ENCODE measurements at regions not wholly inside any gene's neighbourhood (a gene's known extent, or its start where the extent isn't known, plus 50 kb on each side); places are given as distances from the start of the nearest gene placed in this dataset.
"Not testable (repeated sequence)": the region's sequence is repeated elsewhere in the genome, so short reads cannot be mapped to it uniquely, and the experiment has no call there.

DNA sequence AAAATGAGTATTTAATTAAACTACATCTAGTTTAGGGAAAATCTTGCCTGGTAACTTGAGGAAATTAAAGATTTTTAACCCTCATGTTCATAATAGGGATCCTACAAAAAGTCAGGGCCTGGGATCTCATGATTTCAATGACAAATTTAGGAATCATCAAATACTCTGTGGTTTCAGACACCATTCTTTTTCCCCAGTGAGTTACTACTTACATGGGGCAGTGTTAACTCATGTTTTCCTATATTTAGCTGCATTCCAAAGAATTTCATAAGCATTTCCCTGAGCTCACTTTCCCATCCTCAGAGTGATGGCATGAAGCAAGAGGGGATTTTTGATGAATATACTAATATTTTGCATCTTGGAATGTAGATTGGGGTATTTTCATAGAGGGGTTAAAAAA lies 321.7 kb downstream of the CENPW start:
- DNase-seq (ENCODE audit: extremely low spot score, insufficient read length, low read depth) (no peak), FAIRE-seq (no peak)

DNA sequence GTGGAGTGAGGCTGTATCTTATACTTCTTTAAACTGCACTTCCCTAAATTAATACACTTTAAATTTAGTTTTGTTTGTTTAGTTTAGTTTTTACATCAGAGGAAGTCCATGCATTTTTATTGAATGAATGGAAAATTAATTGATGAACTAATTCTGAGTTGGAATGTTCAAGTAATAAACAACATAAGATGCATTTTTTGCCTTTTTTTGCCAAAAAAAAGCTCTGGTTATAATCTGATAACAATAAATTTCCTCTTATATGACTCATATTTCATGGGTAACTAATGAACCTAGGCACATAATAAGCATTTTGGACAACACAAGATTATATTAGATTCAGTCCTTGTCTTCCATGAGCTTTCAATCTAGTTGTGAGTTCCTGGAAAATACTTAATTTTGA lies 323.1 kb downstream of the CENPW start:
- FAIRE-seq (no peak), DNase-seq (ENCODE audit: extremely low spot score, insufficient read length, low read depth) (no peak)

GRCh38 chr6:126664271-126664670 lies 324.4 kb downstream of the CENPW start:
- DNase-seq (ENCODE audit: extremely low spot score, insufficient read length, low read depth) = no peak
- no peak for FAIRE-seq

GRCh38 chr6:126665551-126665950 lies 325.6 kb downstream of the CENPW start:
- FAIRE-seq = no peak
- DNase-seq (ENCODE audit: extremely low spot score, insufficient read length, low read depth) = no peak

GRCh38 chr6:126667071-126667470 lies 327.2 kb downstream of the CENPW start:
- FAIRE-seq = no peak
- DNase-seq (ENCODE audit: extremely low spot score, insufficient read length, low read depth) = no peak

DNA sequence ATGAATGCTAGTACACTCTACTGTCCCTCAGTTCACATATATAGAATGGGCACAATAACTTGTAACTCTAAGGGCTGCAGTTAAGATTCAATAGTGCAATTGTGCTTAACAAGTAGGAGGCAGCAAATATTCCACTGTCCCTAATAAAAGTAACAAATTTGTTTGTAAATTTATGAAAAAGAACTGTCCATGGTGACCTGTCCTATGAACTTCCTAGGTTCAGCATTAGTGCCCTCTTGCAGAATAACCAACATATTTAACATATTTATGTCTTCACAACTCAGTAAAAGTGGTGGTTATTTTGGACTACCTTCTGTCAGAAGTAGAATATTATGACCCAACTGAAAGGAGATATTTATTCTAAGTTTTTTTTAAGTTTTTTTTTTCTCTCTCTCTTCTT lies 327.8 kb downstream of the CENPW start:
- no peak for FAIRE-seq
- no peak for DNase-seq (ENCODE audit: extremely low spot score, insufficient read length, low read depth)

- DNase-seq (ENCODE audit: extremely low spot score, insufficient read length, low read depth) = peak; percentile 3
These were observed 332.7 kb downstream of the CENPW start for GRCh38 chr6:126672649-126673048.

DNA sequence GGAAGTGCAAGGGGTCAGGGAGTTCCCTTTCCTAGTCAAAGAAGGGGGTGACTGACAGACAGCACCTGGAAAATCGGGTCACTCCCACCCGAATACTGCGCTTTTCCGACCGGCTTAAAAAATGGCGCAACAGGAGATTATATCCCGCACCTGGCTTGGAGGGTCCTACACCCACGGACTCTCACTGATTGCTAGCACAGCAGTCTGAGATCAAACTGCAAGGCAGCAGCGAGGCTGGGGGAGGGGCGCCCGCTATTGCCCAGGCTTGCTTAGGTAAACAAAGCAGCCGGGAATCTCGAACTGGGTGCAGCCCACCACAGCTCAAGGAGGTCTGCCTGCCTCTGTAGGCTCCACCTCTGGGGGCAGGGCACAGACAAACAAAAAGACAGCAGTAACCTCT lies 333.8 kb downstream of the CENPW start:
- FAIRE-seq; DNase-seq (ENCODE audit: extremely low spot score, insufficient read length, low read depth): not testable (repeated sequence)

More at GRCh38 chr6:126672649-126673048, 332.7 kb downstream of the CENPW start:
- no peak for FAIRE-seq

DNA sequence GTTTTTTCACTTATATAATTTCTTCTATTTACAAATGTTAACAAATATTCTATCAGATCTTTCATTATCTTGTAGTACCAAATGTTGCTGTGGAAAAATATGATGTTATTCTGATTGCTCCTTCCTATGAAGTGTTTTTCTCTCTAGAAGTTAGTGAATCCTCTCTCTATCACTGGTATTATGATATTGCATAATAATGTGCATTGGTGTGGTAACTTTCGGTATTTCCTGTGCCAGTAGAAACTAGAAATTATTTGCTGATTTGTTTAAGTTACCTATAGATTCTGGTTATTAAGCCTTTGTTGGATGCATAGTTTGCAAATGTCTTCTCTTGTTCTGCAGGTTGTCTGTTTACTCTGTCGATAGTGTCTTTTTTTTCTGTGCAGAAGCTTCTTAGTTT lies 342.5 kb downstream of the CENPW start:
- DNase-seq (ENCODE audit: extremely low spot score, insufficient read length, low read depth) (no peak), FAIRE-seq (no peak)

DNA sequence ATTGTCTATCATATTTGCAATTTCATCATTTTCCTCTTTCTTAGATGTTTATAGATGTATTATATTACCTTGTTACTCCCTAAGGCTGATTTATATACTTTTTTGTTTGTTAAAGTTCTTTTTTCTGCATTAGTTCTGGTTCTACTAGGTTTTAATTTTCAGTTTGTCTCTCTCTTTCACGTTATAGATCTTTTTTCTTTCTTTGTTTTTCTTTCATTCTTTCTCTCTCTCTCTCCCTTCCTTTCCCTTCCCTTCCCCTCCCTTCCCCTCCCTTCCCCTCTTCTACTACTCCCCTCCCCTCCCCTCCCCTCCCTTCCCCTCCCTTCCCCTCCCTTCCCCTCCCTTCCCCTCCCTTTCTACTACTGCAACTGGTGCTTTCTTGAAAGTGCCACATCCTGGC lies 345.3 kb downstream of the CENPW start:
- no peak for FAIRE-seq
- DNase-seq (ENCODE audit: extremely low spot score, insufficient read length, low read depth) = no peak

- no peak for DNase-seq (ENCODE audit: extremely low spot score, insufficient read length, low read depth)
These were observed 357.2 kb downstream of the CENPW start for GRCh38 chr6:126696921-126697693.

DNA sequence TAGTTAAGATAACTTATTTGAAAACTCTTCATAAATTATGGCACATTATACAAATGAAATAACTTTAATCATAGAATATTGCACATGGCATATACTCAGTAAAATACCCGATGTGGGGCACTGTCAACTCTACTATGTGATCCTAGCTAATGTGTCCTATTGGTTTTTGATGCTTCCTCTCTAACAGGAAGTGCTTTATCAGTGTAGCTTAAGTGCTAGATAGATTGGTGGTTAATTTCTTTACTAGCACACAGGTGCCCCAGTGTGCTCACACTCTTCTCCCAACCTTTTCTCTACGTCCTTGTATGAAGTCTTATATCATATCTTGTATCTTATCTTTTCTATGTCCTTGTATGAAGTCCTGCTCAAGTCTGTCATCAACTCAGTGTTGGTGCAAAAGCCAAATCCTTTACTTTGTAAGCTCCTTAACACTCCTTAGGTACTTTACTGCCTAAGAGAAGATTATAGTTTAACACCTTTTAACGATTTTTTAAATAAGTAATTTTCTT lies 358.9 kb downstream of the CENPW start:
- no peak for FAIRE-seq
- no peak for DNase-seq (ENCODE audit: extremely low spot score, insufficient read length, low read depth)

More at GRCh38 chr6:126696921-126697693, 357.2 kb downstream of the CENPW start:
- FAIRE-seq = no peak

DNA sequence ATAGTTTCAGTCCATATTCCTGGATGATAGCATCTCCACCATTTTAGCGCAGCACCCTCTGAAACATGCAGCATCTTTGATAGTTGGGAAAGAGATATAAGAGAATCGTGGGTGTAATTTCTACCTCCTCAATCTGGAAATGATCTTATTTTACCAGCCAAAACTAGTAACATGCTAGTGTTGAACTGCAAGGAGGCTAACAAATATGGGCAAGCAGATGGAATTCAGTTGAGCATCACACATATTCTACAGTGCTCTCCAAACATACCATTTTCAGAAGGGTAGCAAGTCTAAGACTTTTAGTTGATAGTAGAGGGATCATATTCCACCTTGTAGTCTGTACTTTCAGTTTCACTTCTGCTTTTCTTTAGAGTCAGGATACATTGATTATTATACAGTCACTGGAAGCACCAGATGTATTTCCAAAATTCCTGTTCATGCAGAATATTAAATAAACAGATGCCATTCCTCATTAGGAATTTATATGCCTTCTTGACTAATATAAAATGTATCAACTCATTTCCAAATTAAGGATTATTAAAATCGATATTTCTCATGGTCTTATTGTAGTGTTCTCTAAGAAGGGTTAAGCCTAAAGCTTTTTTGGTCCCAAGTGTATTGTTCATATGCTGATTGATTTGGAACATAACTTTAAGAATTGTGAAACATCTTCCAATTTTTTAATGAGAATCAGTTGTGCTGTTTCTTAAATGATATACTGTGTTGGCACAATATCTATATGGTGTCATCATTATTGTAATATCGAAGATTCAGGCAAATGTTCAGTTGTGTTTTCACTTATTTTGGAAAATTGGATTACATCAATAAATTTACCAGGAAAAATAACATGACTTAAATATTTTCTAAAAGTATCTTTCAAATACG lies 362.0 kb downstream of the CENPW start:
- no peak for DNase-seq (ENCODE audit: extremely low spot score, insufficient read length, low read depth)
- no peak for FAIRE-seq

DNA sequence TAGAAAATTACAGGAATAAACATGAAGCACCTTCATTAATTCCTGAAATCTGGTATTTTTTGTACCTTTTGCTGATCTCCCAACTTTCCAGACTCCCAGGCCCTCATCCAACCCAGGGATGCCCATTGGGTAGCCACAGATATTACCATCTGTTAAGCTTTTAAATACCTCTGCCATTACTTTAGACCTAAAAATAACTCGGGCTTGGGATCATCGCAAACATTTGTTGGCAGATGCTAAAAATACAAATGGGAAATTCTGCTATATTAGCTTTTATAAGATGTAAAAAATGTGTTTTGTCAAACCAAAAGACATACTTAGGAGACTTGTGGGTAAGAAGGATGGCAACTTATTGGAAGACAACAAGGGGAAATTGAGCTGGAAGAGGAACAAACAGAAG lies 376.1 kb downstream of the CENPW start:
- FAIRE-seq = no peak

GRCh38 chr6:126716826-126717509 lies 377.1 kb downstream of the CENPW start:
- FAIRE-seq (no peak), DNase-seq (ENCODE audit: extremely low spot score, insufficient read length, low read depth) (no peak)

More for the DNA sequence above, 376.1 kb downstream of the CENPW start:
- no peak for DNase-seq (ENCODE audit: extremely low spot score, insufficient read length, low read depth)

GRCh38 chr6:126718600-126719327 lies 378.8 kb downstream of the CENPW start:
- FAIRE-seq = peak; percentile 73
- DNase-seq (ENCODE audit: extremely low spot score, insufficient read length, low read depth) = no peak

GRCh38 chr6:126720304-126720703 lies 380.4 kb downstream of the CENPW start:
- FAIRE-seq (no peak), DNase-seq (ENCODE audit: extremely low spot score, insufficient read length, low read depth) (no peak)

- no peak for DNase-seq (ENCODE audit: extremely low spot score, insufficient read length, low read depth)
- FAIRE-seq = no peak
These were observed 381.8 kb downstream of the CENPW start for GRCh38 chr6:126721581-126722160.

- FAIRE-seq = no peak
These were observed 382.5 kb downstream of the CENPW start for GRCh38 chr6:126722411-126722810.

More at GRCh38 chr6:126722411-126722810, 382.5 kb downstream of the CENPW start:
- no peak for DNase-seq (ENCODE audit: extremely low spot score, insufficient read length, low read depth)

Data from GM18507 (cell line).